DND-41 (cell line): ENCODE measurements at regions not wholly inside any gene's neighbourhood (a gene's known extent, or its start where the extent isn't known, plus 50 kb on each side); places are given as distances from the start of the nearest gene placed in this dataset.

Experiments used
- ATAC-seq: fragments of 200-7000 bp; cut with Tn5 transposase; 3 replicates; pipeline ENCODE4 v1.9.1; 2021; ENCODE audit warnings: low read depth; ENCODE audit not compliant: insufficient read depth
- DNase-seq: peaks from one replicate; pipeline ENCODE4 v3.0.0-alpha.2; 2020
- H2AFZ ChIP-seq: 2 replicates; pipeline ENCODE4 v1.6.0; 2012; ENCODE audit warnings: low read depth, low read length
- H3K27ac ChIP-seq: 2 replicates; pipeline ENCODE4 v1.5.1; 2012; ENCODE audit warnings: low read length, inconsistent platforms
- H3K27me3 ChIP-seq: fragments of 200-600 bp; sonication (generic); 2 replicates; pipeline ENCODE4 v1.6.0; 2012; ENCODE audit warnings: low read length, mild to moderate bottlenecking, inconsistent platforms; ENCODE audit not compliant: insufficient read depth, poor library complexity
- H3K36me3 ChIP-seq: 2 replicates; pipeline ENCODE4 v1.5.1; 2012; ENCODE audit warnings: low read length, inconsistent platforms; ENCODE audit not compliant: insufficient read depth
- H3K4me1 ChIP-seq: 2 replicates; pipeline ENCODE4 v1.5.1; 2012; ENCODE audit warnings: mild to moderate bottlenecking, low read length; ENCODE audit not compliant: insufficient read depth
- H3K4me2 ChIP-seq: 2 replicates; pipeline ENCODE4 v1.6.0; 2012; ENCODE audit warnings: mild to moderate bottlenecking, moderate library complexity, low read length, inconsistent platforms; ENCODE audit not compliant: insufficient read depth
- H3K4me3 ChIP-seq, 2 experiments: fragments of 200-600 bp in 1 of 2; shearing (Covaris generic) in 1 of 2; 2 replicates each; pipeline ENCODE4 v1.5.1; 2012 to 2016; ENCODE audit warnings: inconsistent platforms in 2 of 2, low read length in 2 of 2, mild to moderate bottlenecking in 2 of 2, low read depth in 1 of 2, moderate library complexity in 1 of 2
- H3K79me2 ChIP-seq: 2 replicates; pipeline ENCODE4 v1.6.0; 2012; ENCODE audit warnings: low read length, inconsistent platforms; ENCODE audit not compliant: insufficient read depth
- H3K9ac ChIP-seq: 2 replicates; pipeline ENCODE4 v1.6.0; 2012; ENCODE audit warnings: low read depth, mild to moderate bottlenecking, inconsistent platforms, low read length, moderate library complexity
- H3K9me3 ChIP-seq: 2 replicates; pipeline ENCODE4 v1.5.1; 2012; ENCODE audit warnings: low read length, moderate library complexity, mild to moderate bottlenecking, inconsistent platforms; ENCODE audit not compliant: insufficient read depth, severe bottlenecking
- H4K20me1 ChIP-seq: 2 replicates; pipeline ENCODE4 v1.6.0; 2012; ENCODE audit warnings: low read length; ENCODE audit not compliant: insufficient read depth
- CTCF ChIP-seq: IDR thresholded peaks from 2 replicates; pipeline ENCODE4 v1.5.1; 2012; ENCODE audit warnings: borderline replicate concordance, low read length, moderate library complexity, mild to moderate bottlenecking; ENCODE audit not compliant: poor library complexity, severe bottlenecking; ENCODE audit errors: extremely low read depth
- EZH2 ChIP-seq: IDR thresholded peaks from 3 replicates; pipeline ENCODE4 v1.6.1; 2012; ENCODE audit warnings: borderline replicate concordance, low read depth, mild to moderate bottlenecking, moderate library complexity, low read length, inconsistent platforms; ENCODE audit not compliant: severe bottlenecking

GRCh38 chr1:29439615-29440014, 203.3 kb downstream of the PTPRU start:
- no peak overlapping the region for H3K9ac ChIP-seq
- no peak overlapping the region for H2AFZ ChIP-seq
- H3K4me2 ChIP-seq: no peak overlapping the region
- no peak for ATAC-seq
- H3K4me1 ChIP-seq: no peaks in the 10 kb centered on the region
- no peaks in the 10 kb centered on the region for H4K20me1 ChIP-seq
- H3K79me2 ChIP-seq: no peaks in the 10 kb centered on the region
- H3K4me3 ChIP-seq: no peak overlapping the region
- DNase-seq: no peak
- no peaks in the 10 kb centered on the region for H3K9me3 ChIP-seq
- no peaks in the 10 kb centered on the region for H3K27me3 ChIP-seq
- H3K27ac ChIP-seq: no peak overlapping the region
- no peaks in the 10 kb centered on the region for H3K36me3 ChIP-seq
- no peak for TF ChIP-seq EZH2
- no peak for TF ChIP-seq CTCF

GRCh38 chr1:29438991-29439390, 202.7 kb downstream of the PTPRU start:
- H3K27me3 ChIP-seq: no peaks in the 10 kb centered on the region
- no peaks in the 10 kb centered on the region for H3K9me3 ChIP-seq
- no peak overlapping the region for H3K9ac ChIP-seq
- H3K36me3 ChIP-seq: no peaks in the 10 kb centered on the region
- TF ChIP-seq EZH2 (no peak), CTCF (no peak)
- H3K79me2 ChIP-seq: no peaks in the 10 kb centered on the region
- H4K20me1 ChIP-seq: no peaks in the 10 kb centered on the region
- no peak overlapping the region for H3K4me3 ChIP-seq
- ATAC-seq (no peak), DNase-seq (no peak)
- no peak overlapping the region for H2AFZ ChIP-seq
- no peak overlapping the region for H3K27ac ChIP-seq
- H3K4me2 ChIP-seq: no peak overlapping the region
- H3K4me1 ChIP-seq: no peaks in the 10 kb centered on the region

GRCh38 chr1:29437946-29438345, 201.6 kb downstream of the PTPRU start:
- H3K9me3 ChIP-seq: no peaks in the 10 kb centered on the region
- no peak overlapping the region for H3K4me2 ChIP-seq
- TF ChIP-seq CTCF (no peak), EZH2 (no peak)
- no peaks in the 10 kb centered on the region for H3K27me3 ChIP-seq
- H3K79me2 ChIP-seq: no peaks in the 10 kb centered on the region
- no peak overlapping the region for H2AFZ ChIP-seq
- H3K9ac ChIP-seq: no peak overlapping the region
- H3K4me3 ChIP-seq: no peak overlapping the region
- no peaks in the 10 kb centered on the region for H4K20me1 ChIP-seq
- no peaks in the 10 kb centered on the region for H3K36me3 ChIP-seq
- DNase-seq (no peak), ATAC-seq (no peak)
- no peaks in the 10 kb centered on the region for H3K4me1 ChIP-seq
- H3K27ac ChIP-seq: no peak overlapping the region
